Endodermal cell (in vitro differentiated cells): ENCODE measurements at regions not wholly inside any gene's neighbourhood (a gene's known extent, or its start where the extent isn't known, plus 50 kb on each side); places are given as distances from the start of the nearest gene placed in this dataset.
A peak's percentile ranks its signal among the peaks of the same experiment; 100 is the strongest.

ENCODE experiments used
- DNase-seq: peaks from one replicate; pipeline ENCODE4 v3.0.0-alpha.2; 2017
- H3K27ac ChIP-seq: 2 replicates; pipeline ENCODE4 v1.5.1; 2013; ENCODE audit warnings: mild to moderate bottlenecking, low read depth, low read length, moderate library complexity
- H3K27me3 ChIP-seq: 2 replicates; pipeline ENCODE4 v1.6.1; 2013; ENCODE audit warnings: mild to moderate bottlenecking, low read length, moderate library complexity; ENCODE audit not compliant: insufficient read depth, control insufficient read depth, poor library complexity, severe bottlenecking
- H3K36me3 ChIP-seq: 2 replicates; pipeline ENCODE4 v1.7.0; 2013; ENCODE audit warnings: mild to moderate bottlenecking, low read length, moderate library complexity; ENCODE audit not compliant: control insufficient read depth, insufficient read depth
- H3K4me1 ChIP-seq: one replicate; pipeline ENCODE4 v1.7.0; 2013; ENCODE audit warnings: low read length; ENCODE audit not compliant: control insufficient read depth, insufficient read depth
- H3K4me3 ChIP-seq: 2 replicates; pipeline ENCODE4 v1.5.1; 2013; ENCODE audit warnings: mild to moderate bottlenecking, low read length, moderate library complexity
- H3K9ac ChIP-seq: 2 replicates; pipeline ENCODE4 v1.6.1; 2013; ENCODE audit warnings: mild to moderate bottlenecking, low read length, moderate library complexity; ENCODE audit not compliant: poor library complexity, severe bottlenecking; ENCODE audit errors: extremely low read depth
- H3K9me3 ChIP-seq: 2 replicates; pipeline ENCODE4 v1.6.1; 2013; ENCODE audit warnings: mild to moderate bottlenecking, low read length, moderate library complexity; ENCODE audit not compliant: control insufficient read depth
- H3K27ac Mint-ChIP-seq: 2 replicates; pipeline ENCODE4 v1.8.0; 2020; ENCODE audit warnings: mixed read lengths
- H3K27me3 Mint-ChIP-seq: 2 replicates; pipeline ENCODE4 v1.8.0; 2021; ENCODE audit warnings: mild to moderate bottlenecking, mixed read lengths; ENCODE audit not compliant: insufficient read depth
- H3K36me3 Mint-ChIP-seq: 2 replicates; pipeline ENCODE4 v1.8.0; 2020; ENCODE audit warnings: low read depth, mixed read lengths
- H3K4me1 Mint-ChIP-seq: 2 replicates; pipeline ENCODE4 v1.8.0; 2020; ENCODE audit warnings: mixed read lengths
- H3K4me3 Mint-ChIP-seq: 2 replicates; pipeline ENCODE4 v1.8.0; 2020; ENCODE audit warnings: mild to moderate bottlenecking, moderate library complexity, mixed read lengths
- H3K9me3 Mint-ChIP-seq: 2 replicates; pipeline ENCODE4 v1.8.0; 2020; ENCODE audit warnings: mild to moderate bottlenecking, mixed read lengths
- WGBS, 2 experiments: methylation state at CpG; one replicate each; pipeline versions ENCODE4 v1.1.5 to v1.1.7; 2013; ENCODE audit warnings: missing lambda C conversion rate in 2 of 2, mixed read lengths in 1 of 2; ENCODE audit not compliant: insufficient coverage in 1 of 2, insufficient read length in 1 of 2; 5-methylcytosine and 5-hydroxymethylcytosine counted together
- TF ChIP-seq, protein P1 (sequence below): fragments of 200-600 bp; sonication (generic); conservative IDR thresholded peaks from 2 replicates; pipeline ENCODE4 v1.5.0; 2021; ENCODE audit warnings: antibody characterized with exemption, mild to moderate bottlenecking

DNA sequence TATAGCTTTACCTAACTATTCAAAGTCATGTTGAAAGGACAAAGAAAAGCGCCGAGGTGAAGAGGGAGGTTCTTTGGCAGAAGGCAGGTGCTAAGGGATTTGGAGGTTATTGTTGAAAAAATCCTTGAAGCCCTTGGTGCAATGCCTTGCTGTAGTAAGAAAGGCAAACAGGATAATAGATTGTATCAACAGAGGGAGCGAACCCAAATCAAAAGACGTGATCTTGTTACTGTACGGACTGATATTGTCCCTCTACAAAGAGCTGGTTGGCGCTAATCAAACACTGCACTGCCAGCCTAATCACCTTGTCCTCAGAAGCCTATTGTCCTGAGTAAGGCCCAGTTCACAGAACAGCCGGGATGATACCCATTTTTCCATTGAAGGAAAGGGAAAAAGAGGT lies 182.9 kb downstream of the ZIC3 start:
- Mint-ChIP-seq H3K9me3 (peaks cover 34% of the 10 kb centered on the region), H3K4me1 (peaks cover 59% of the 10 kb centered on the region), H3K4me3 (peak overlapping the region; percentile 48), H3K36me3 (no peaks in the 10 kb centered on the region), H3K27ac (peak overlapping the region; percentile 91), H3K27me3 (no peaks in the 10 kb centered on the region)
- H3K27ac ChIP-seq: peak overlapping the region; percentile 72
- H3K36me3 ChIP-seq: no peaks in the 10 kb centered on the region
- H3K9ac ChIP-seq: peak overlapping the region; percentile 42
- no peaks in the 10 kb centered on the region for H3K9me3 ChIP-seq
- 1% methylated on average over 7 of the region's 7 CpGs; no CpG with 5 or more reads in 1 of the 2 experiments for WGBS, 2 experiments
- TF ChIP-seq, protein P1, sequence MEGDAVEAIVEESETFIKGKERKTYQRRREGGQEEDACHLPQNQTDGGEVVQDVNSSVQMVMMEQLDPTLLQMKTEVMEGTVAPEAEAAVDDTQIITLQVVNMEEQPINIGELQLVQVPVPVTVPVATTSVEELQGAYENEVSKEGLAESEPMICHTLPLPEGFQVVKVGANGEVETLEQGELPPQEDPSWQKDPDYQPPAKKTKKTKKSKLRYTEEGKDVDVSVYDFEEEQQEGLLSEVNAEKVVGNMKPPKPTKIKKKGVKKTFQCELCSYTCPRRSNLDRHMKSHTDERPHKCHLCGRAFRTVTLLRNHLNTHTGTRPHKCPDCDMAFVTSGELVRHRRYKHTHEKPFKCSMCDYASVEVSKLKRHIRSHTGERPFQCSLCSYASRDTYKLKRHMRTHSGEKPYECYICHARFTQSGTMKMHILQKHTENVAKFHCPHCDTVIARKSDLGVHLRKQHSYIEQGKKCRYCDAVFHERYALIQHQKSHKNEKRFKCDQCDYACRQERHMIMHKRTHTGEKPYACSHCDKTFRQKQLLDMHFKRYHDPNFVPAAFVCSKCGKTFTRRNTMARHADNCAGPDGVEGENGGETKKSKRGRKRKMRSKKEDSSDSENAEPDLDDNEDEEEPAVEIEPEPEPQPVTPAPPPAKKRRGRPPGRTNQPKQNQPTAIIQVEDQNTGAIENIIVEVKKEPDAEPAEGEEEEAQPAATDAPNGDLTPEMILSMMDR: no peak
- peak overlapping the region; percentile 63 for H3K4me3 ChIP-seq
- peak; percentile 51 for DNase-seq
- no peaks in the 10 kb centered on the region for H3K27me3 ChIP-seq
- H3K4me1 ChIP-seq: peaks cover 16% of the 10 kb centered on the region

DNA sequence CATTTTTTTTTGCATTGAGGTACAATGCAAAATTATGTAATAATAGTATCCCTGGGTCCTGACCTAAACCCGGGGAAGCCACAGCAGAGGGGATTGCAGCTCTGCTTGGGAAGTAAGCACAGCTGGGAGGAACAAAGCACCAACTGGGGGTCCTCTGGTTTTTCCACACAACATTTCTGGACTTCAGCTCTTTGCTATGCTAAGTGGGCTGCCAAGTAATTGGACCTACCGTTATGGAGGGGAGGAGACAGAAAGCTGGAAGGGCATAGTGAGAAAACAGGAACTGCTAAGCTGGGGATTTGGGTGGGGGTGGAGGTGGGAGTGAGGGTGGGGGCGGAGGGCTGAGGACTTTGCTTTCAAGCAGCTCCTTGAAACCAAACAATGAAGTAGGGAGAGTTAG lies 183.3 kb downstream of the ZIC3 start:
- Mint-ChIP-seq H3K9me3 (peaks cover 33% of the 10 kb centered on the region), H3K27me3 (no peaks in the 10 kb centered on the region), H3K36me3 (no peaks in the 10 kb centered on the region), H3K4me1 (peaks cover 63% of the 10 kb centered on the region), H3K27ac (peak overlapping the region; percentile 91), H3K4me3 (peak overlapping the region; percentile 33)
- WGBS, 2 experiments: 0% methylated on average over 2 of the region's 3 CpGs; no CpG with 5 or more reads in 1 of the 2 experiments
- TF ChIP-seq, protein P1: no peak
- Histone ChIP-seq H3K27ac (peak overlapping the region; percentile 72), H3K4me1 (peaks cover 16% of the 10 kb centered on the region), H3K36me3 (no peaks in the 10 kb centered on the region), H3K27me3 (no peaks in the 10 kb centered on the region), H3K9ac (peak overlapping the region; percentile 42), H3K4me3 (peak overlapping the region; percentile 63), H3K9me3 (no peaks in the 10 kb centered on the region)
- DNase-seq: peak; percentile 63

GRCh38 chrX:137771537-137771936 lies 205.6 kb downstream of the ZIC3 start:
- peaks cover 89% of the 10 kb centered on the region for H3K9me3 Mint-ChIP-seq
- peaks cover 2% of the 10 kb centered on the region for H3K27me3 Mint-ChIP-seq
- WGBS, 2 experiments: 95% methylated on average over 2 of the region's 2 CpGs; no CpG with 5 or more reads in 1 of the 2 experiments
- Histone ChIP-seq H3K36me3 (no peaks in the 10 kb centered on the region), H3K4me3 (no peak overlapping the region), H3K27me3 (no peaks in the 10 kb centered on the region), H3K27ac (no peak overlapping the region), H3K9me3 (peaks cover 37% of the 10 kb centered on the region), H3K4me1 (no peaks in the 10 kb centered on the region), H3K9ac (no peak overlapping the region)
- TF ChIP-seq, protein P1: no peak
- no peak for DNase-seq
- H3K27ac Mint-ChIP-seq: no peak overlapping the region
- no peaks in the 10 kb centered on the region for H3K4me1 Mint-ChIP-seq
- no peak overlapping the region for H3K4me3 Mint-ChIP-seq
- H3K36me3 Mint-ChIP-seq: peaks cover 9% of the 10 kb centered on the region
